Fibroblast of lung (primary cell): ENCODE measurements at regions not wholly inside any gene's neighbourhood (a gene's known extent, or its start where the extent isn't known, plus 50 kb on each side); places are given as distances from the start of the nearest gene placed in this dataset.

Experiments used
- DNase-seq, 2 donors: peaks; one replicate each; pipeline versions ENCODE4 v3.0.0 to v3.0.0-alpha.2; 2010; ENCODE audit warnings: low read depth in 2 of 2
- H2AFZ ChIP-seq: 2 replicates; pipeline ENCODE4 v1.5.1; 2012; ENCODE audit warnings: low read length, control low read depth, inconsistent platforms
- H3K27ac ChIP-seq: 2 replicates; pipeline ENCODE4 v1.5.1; 2011; ENCODE audit warnings: low read length, control low read depth; ENCODE audit not compliant: insufficient read depth
- H3K27me3 ChIP-seq: 2 replicates; pipeline ENCODE4 v1.5.1; 2011; ENCODE audit warnings: mild to moderate bottlenecking, low read length; ENCODE audit not compliant: control insufficient read depth, insufficient read depth
- H3K36me3 ChIP-seq: 2 replicates; pipeline ENCODE4 v1.5.1; 2011; ENCODE audit warnings: low read length; ENCODE audit not compliant: control insufficient read depth, insufficient read depth
- H3K4me1 ChIP-seq: 2 replicates; pipeline ENCODE4 v1.5.1; 2011; ENCODE audit warnings: low read length; ENCODE audit not compliant: control insufficient read depth, insufficient read depth; ENCODE audit errors: extremely low read depth
- H3K4me2 ChIP-seq: 2 replicates; pipeline ENCODE4 v1.5.1; 2011; ENCODE audit warnings: low read length, control low read depth; ENCODE audit not compliant: insufficient read depth; ENCODE audit errors: extremely low read depth
- H3K4me3 ChIP-seq, 4 experiments: fragments of 200-600 bp in 1 of 4; sonication (generic) in 1 of 4; replicated peaks in 1 of 4; 2 replicates each; pipeline ENCODE4 v1.5.1; 2011 to 2016; ENCODE audit warnings: low read length in 4 of 4, low read depth in 3 of 4, mild to moderate bottlenecking in 3 of 4, control low read depth in 2 of 4, inconsistent platforms in 1 of 4, mixed read lengths in 1 of 4; ENCODE audit not compliant: insufficient read depth in 1 of 4; ENCODE audit errors: control extremely low read depth in 1 of 4
- H3K79me2 ChIP-seq: 2 replicates; pipeline ENCODE4 v1.5.1; 2012; ENCODE audit warnings: mild to moderate bottlenecking, low read length, inconsistent platforms; ENCODE audit not compliant: control insufficient read depth, insufficient read depth
- H3K9ac ChIP-seq: 2 replicates; pipeline ENCODE4 v1.5.1; 2011; ENCODE audit warnings: mild to moderate bottlenecking, low read length, control low read depth; ENCODE audit not compliant: insufficient read depth
- H3K9me3 ChIP-seq: 2 replicates; pipeline ENCODE4 v1.5.1; 2012; ENCODE audit warnings: low read depth, low read length; ENCODE audit not compliant: control insufficient read depth, insufficient read depth
- H4K20me1 ChIP-seq: 2 replicates; pipeline ENCODE4 v1.5.1; 2011; ENCODE audit warnings: low read length; ENCODE audit not compliant: control insufficient read depth, insufficient read depth; ENCODE audit errors: extremely low read depth
- CTCF ChIP-seq, 2 donors: IDR thresholded peaks in 1 of 2; conservative IDR thresholded peaks in 1 of 2; 1 replicate in 1 of 2; 2 replicates in 1 of 2; pipeline ENCODE4 v1.5.1; 2011 to 2012; ENCODE audit warnings: low read length in 2 of 2, control low read depth in 1 of 2, inconsistent platforms in 1 of 2, low read depth in 1 of 2, mild to moderate bottlenecking in 1 of 2
- EZH2 ChIP-seq: IDR thresholded peaks from 2 replicates; pipeline ENCODE4 v1.5.1; 2012; ENCODE audit warnings: low read length, control low read depth, mild to moderate bottlenecking; ENCODE audit errors: missing control alignments

- DNase-seq, result no peak
- Histone ChIP-seq H3K9me3 (no peaks in the 10 kb centered on the region), H3K4me2 (no peak overlapping the region), H3K79me2 (no peaks in the 10 kb centered on the region), H3K36me3 (no peaks in the 10 kb centered on the region), H2AFZ (no peak overlapping the region), H3K27me3 (no peaks in the 10 kb centered on the region), H3K9ac (no peak overlapping the region), H3K4me1 (peaks cover 2% of the 10 kb centered on the region), H3K4me3 (no peak overlapping the region), H4K20me1 (no peaks in the 10 kb centered on the region), H3K27ac (no peak overlapping the region)
- TF ChIP-seq CTCF (conservative IDR thresholded peaks at IDR 0.05 in 1 of 2, IDR thresholded peaks at IDR 0.05 in 1 of 2; ENCODE audit: low read depth in 1 of 2, low read length in 2 of 2) (no peak), EZH2 (no peak)
Observed at GRCh38 chr6:112785408-112785807, 438.3 kb downstream of the RFPL4B start.

DNA sequence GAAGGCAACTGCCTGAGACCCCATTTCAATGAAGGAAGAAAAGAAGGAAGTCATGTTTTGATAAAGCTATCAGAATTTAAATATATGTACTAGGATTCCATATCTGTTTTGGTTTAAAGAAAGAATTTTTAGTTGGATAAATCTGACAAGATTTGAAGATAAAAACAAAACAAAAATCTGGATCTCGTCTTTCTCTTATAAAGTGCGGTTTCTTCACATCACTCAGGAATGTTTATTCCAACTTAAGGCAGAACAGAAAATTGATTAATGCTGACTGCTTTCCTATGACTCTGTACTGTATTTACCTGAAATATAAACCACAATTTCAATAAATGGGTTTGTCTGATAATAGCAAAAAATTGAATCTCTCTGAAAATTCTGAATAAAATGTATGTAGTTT lies 439.7 kb downstream of the RFPL4B start:
- no peaks in the 10 kb centered on the region for H3K36me3 ChIP-seq
- TF ChIP-seq EZH2 (no peak), CTCF (conservative IDR thresholded peaks at IDR 0.05 in 1 of 2, IDR thresholded peaks at IDR 0.05 in 1 of 2; ENCODE audit: low read depth in 1 of 2, low read length in 2 of 2) (no peak)
- H3K4me3 ChIP-seq, result no peak overlapping the region
- H4K20me1 ChIP-seq, result no peaks in the 10 kb centered on the region
- H3K79me2 ChIP-seq, result no peaks in the 10 kb centered on the region
- no peak overlapping the region for H2AFZ ChIP-seq
- H3K27ac ChIP-seq, result no peak overlapping the region
- peaks cover 2% of the 10 kb centered on the region for H3K4me1 ChIP-seq
- H3K4me2 ChIP-seq, result no peak overlapping the region
- no peak overlapping the region for H3K9ac ChIP-seq
- DNase-seq, result peak in 1 of 2 donors; percentile 41
- no peaks in the 10 kb centered on the region for H3K9me3 ChIP-seq
- no peaks in the 10 kb centered on the region for H3K27me3 ChIP-seq

- Histone ChIP-seq H3K9me3 (no peaks in the 10 kb centered on the region), H2AFZ (no peak overlapping the region), H3K9ac (no peak overlapping the region), H3K36me3 (no peaks in the 10 kb centered on the region), H3K79me2 (no peaks in the 10 kb centered on the region), H3K4me3 (no peak overlapping the region), H3K27me3 (no peaks in the 10 kb centered on the region), H3K4me2 (no peak overlapping the region), H3K27ac (no peak overlapping the region), H4K20me1 (no peaks in the 10 kb centered on the region), H3K4me1 (peaks cover 2% of the 10 kb centered on the region)
- no peak for DNase-seq
- no peak for TF ChIP-seq CTCF (conservative IDR thresholded peaks at IDR 0.05 in 1 of 2, IDR thresholded peaks at IDR 0.05 in 1 of 2; ENCODE audit: low read depth in 1 of 2, low read length in 2 of 2)
- TF ChIP-seq EZH2, result no peak
Observed at GRCh38 chr6:112787371-112787770, 440.2 kb downstream of the RFPL4B start.
